ENCODE measurements at regions not wholly inside any gene's neighbourhood (a gene's known extent, or its start where the extent isn't known, plus 50 kb on each side); places are given as distances from the start of the nearest gene placed in this dataset.

DNA sequence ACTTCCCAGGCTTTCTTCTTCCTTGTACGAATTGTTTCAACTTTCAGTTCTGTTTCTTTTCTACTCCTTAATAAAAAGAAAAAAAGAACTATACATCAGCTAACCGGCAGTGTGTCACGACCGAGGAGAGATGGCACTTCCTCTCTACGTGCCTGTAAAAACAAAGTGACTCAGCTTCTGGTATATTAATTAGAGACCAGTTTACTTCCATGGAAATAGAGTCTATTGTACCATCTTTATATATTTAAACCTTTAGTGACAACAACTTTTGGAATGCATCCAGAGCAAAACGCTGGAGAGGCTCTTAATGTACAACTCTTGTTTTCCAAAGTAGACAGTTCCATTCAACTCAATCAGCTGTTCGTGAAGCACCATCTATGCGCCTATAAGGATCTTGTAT lies 94.5 kb upstream of the LIFR start:
- Histone ChIP-seq H3K36me3 (ENCODE audit: insufficient read depth, low read length) (no peaks in the 10 kb centered on the region), H3K79me2 (ENCODE audit: insufficient read depth, low read length) (no peaks in the 10 kb centered on the region), H3K4me3 (ENCODE audit: low read depth, low read length, poor library complexity, severe bottlenecking) (no peak overlapping the region), H4K20me1 (ENCODE audit: insufficient read depth, low read length) (no peaks in the 10 kb centered on the region), H3K9ac (ENCODE audit: low read length) (no peak overlapping the region), H3K9me2 (ENCODE audit: low read depth, low read length) (no peaks in the 10 kb centered on the region), H3K4me1 (ENCODE audit: insufficient read depth, low read length, severe bottlenecking) (no peaks in the 10 kb centered on the region), H3K9me3 (ENCODE audit: low read length) (no peaks in the 10 kb centered on the region), H3K27me3 (ENCODE audit: insufficient read depth, low read length) (no peaks in the 10 kb centered on the region), H2AFZ (ENCODE audit: low read length) (no peak overlapping the region), H3K27ac (ENCODE audit: low read depth, low read length, poor library complexity, severe bottlenecking) (no peak overlapping the region), H3F3A (ENCODE audit: insufficient read depth, low read length) (no peaks in the 10 kb centered on the region), H3K4me2 (ENCODE audit: low read length) (no peak overlapping the region)
- TF ChIP-seq, protein P1, sequence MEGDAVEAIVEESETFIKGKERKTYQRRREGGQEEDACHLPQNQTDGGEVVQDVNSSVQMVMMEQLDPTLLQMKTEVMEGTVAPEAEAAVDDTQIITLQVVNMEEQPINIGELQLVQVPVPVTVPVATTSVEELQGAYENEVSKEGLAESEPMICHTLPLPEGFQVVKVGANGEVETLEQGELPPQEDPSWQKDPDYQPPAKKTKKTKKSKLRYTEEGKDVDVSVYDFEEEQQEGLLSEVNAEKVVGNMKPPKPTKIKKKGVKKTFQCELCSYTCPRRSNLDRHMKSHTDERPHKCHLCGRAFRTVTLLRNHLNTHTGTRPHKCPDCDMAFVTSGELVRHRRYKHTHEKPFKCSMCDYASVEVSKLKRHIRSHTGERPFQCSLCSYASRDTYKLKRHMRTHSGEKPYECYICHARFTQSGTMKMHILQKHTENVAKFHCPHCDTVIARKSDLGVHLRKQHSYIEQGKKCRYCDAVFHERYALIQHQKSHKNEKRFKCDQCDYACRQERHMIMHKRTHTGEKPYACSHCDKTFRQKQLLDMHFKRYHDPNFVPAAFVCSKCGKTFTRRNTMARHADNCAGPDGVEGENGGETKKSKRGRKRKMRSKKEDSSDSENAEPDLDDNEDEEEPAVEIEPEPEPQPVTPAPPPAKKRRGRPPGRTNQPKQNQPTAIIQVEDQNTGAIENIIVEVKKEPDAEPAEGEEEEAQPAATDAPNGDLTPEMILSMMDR (IDR thresholded peaks at IDR 0.05; ENCODE audit: low read length) = no peak
- TF ChIP-seq EZH2 (IDR thresholded peaks at IDR 0.05; ENCODE audit: borderline replicate concordance, low read length) = no peak

DNA sequence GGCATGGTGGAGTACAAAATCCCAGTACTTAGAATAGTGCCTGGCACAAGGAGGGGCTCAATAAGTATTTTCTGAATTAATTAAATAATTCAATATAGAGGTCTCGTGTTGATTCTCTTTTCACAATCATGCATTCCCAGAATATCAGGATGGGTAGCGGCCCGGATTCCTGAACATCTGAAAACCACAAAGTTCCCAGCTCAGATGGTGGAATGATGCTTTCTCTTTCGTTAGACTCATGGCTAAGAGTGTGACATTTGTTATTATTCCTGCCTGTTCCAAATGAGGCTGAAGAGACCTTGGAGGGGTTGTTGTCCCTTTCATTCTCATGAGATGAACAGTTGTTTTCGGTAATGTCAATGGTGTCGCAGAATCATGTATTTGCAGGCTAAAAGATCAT lies 95.4 kb upstream of the LIFR start:
- Histone ChIP-seq H4K20me1 (ENCODE audit: insufficient read depth, low read length) (no peaks in the 10 kb centered on the region), H3K27me3 (ENCODE audit: insufficient read depth, low read length) (no peaks in the 10 kb centered on the region), H3K9ac (ENCODE audit: low read length) (no peak overlapping the region), H3K4me3 (ENCODE audit: low read depth, low read length, poor library complexity, severe bottlenecking) (no peak overlapping the region), H2AFZ (ENCODE audit: low read length) (no peak overlapping the region), H3K9me2 (ENCODE audit: low read depth, low read length) (no peaks in the 10 kb centered on the region), H3K4me2 (ENCODE audit: low read length) (no peak overlapping the region), H3K9me3 (ENCODE audit: low read length) (no peaks in the 10 kb centered on the region), H3F3A (ENCODE audit: insufficient read depth, low read length) (no peaks in the 10 kb centered on the region), H3K79me2 (ENCODE audit: insufficient read depth, low read length) (no peaks in the 10 kb centered on the region), H3K27ac (ENCODE audit: low read depth, low read length, poor library complexity, severe bottlenecking) (no peak overlapping the region), H3K36me3 (ENCODE audit: insufficient read depth, low read length) (no peaks in the 10 kb centered on the region), H3K4me1 (ENCODE audit: insufficient read depth, low read length, severe bottlenecking) (no peaks in the 10 kb centered on the region)
- TF ChIP-seq EZH2 (IDR thresholded peaks at IDR 0.05; ENCODE audit: borderline replicate concordance, low read length) = no peak
- TF ChIP-seq, protein P1 (IDR thresholded peaks at IDR 0.05; ENCODE audit: low read length) = no peak

DNA sequence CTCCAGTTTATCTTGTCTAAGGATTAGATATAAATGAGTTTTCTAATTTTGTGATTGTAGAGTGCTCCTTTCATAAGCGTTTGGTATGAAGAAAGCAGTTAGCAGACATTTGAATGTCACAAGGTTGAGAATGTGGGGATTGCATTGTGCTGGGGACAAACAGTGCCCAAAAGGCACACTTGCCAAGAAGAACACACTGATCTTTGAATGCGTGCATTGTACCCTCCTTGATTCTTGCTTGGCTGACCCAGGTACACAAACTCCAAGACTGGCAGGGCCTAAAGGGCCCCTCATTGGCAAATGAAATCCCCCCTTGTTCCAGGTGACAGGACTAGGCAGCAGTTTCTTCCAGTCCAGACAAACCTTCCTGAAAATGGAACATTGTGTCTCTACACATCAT lies 96.9 kb upstream of the LIFR start:
- Histone ChIP-seq H3K4me2 (ENCODE audit: low read length) (no peak overlapping the region), H3K9me3 (ENCODE audit: low read length) (no peaks in the 10 kb centered on the region), H3K9ac (ENCODE audit: low read length) (no peak overlapping the region), H3K9me2 (ENCODE audit: low read depth, low read length) (no peaks in the 10 kb centered on the region), H3F3A (ENCODE audit: insufficient read depth, low read length) (no peaks in the 10 kb centered on the region), H3K27ac (ENCODE audit: low read depth, low read length, poor library complexity, severe bottlenecking) (no peak overlapping the region), H4K20me1 (ENCODE audit: insufficient read depth, low read length) (no peaks in the 10 kb centered on the region), H3K4me3 (ENCODE audit: low read depth, low read length, poor library complexity, severe bottlenecking) (no peak overlapping the region), H3K4me1 (ENCODE audit: insufficient read depth, low read length, severe bottlenecking) (no peaks in the 10 kb centered on the region), H2AFZ (ENCODE audit: low read length) (no peak overlapping the region), H3K36me3 (ENCODE audit: insufficient read depth, low read length) (no peaks in the 10 kb centered on the region), H3K27me3 (ENCODE audit: insufficient read depth, low read length) (no peaks in the 10 kb centered on the region), H3K79me2 (ENCODE audit: insufficient read depth, low read length) (no peaks in the 10 kb centered on the region)
- TF ChIP-seq EZH2 (IDR thresholded peaks at IDR 0.05; ENCODE audit: borderline replicate concordance, low read length) = no peak
- TF ChIP-seq, protein P1 (IDR thresholded peaks at IDR 0.05; ENCODE audit: low read length) = no peak

Measured in OCI-LY1 (cell line).